GM12892 (cell line): ENCODE measurements at regions not wholly inside any gene's neighbourhood (a gene's known extent, or its start where the extent isn't known, plus 50 kb on each side); places are given as distances from the start of the nearest gene placed in this dataset.

Source experiments
- DNase-seq: peaks from one replicate; pipeline ENCODE4 v3.0.0; 2011; ENCODE audit not compliant: insufficient read length
- FAIRE-seq: peaks from 2 replicates; lab custom pipeline; 2011; peaks lifted over from hg19 to GRCh38; lab: Jason Lieb, UNC
- POLR2A ChIP-seq: IDR thresholded peaks from 2 replicates; pipeline ENCODE4 v1.6.1; 2011; ENCODE audit warnings: low read depth, low read length, control low read depth
- POLR2AphosphoS5 ChIP-seq: IDR thresholded peaks from 2 replicates; pipeline ENCODE4 v1.6.1; 2011; ENCODE audit warnings: low read depth, low read length, control low read depth
- TAF1 ChIP-seq: IDR thresholded peaks from 2 replicates; pipeline ENCODE4 v1.6.1; 2011; ENCODE audit warnings: low read depth, mild to moderate bottlenecking, control low read depth, low read length, borderline replicate concordance

DNA sequence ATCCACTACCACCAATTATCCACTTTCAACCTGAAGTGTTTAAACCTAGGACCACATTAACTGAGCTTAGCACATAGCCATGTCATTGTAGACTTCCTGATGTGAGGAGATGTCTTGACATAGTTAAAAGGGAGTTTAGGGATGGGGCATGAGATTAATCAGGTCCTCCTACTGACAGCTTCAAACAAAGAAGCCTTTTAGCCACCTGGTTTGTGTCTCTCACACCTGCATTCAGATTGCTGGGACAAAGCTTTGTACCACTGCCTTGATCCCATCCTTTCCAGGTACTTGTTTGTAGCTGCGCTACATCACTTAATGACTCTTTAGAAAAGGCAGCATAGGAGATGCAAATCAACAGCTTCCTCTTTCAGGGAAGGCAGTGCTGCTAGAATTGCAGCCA is 340.7 kb upstream of the DDHD1 start:
- FAIRE-seq (no peak), DNase-seq (no peak)
- no peak for TF ChIP-seq POLR2A
- TF ChIP-seq POLR2AphosphoS5 = no peak
- no peak for TF ChIP-seq TAF1

DNA sequence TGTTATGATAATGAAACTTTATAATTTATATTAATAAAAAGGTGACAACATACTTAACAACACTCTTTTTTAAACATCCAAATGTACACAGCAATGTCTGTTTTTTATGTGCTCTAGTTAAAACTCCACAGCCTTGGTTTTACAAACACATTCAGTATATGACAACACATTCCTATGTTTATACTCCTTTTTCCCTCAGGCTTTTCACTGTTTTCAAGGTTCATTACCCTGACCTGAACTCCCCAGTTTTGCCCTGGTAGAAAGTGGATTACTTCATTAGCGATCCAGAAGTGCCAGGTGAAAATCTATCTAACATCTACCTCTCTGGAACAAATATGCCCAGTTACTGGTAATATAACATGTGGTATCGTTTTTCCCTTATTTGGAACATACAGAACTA is 340.2 kb upstream of the DDHD1 start:
- DNase-seq = no peak
- FAIRE-seq = no peak
- TF ChIP-seq POLR2A = no peak
- TF ChIP-seq TAF1 = no peak
- no peak for TF ChIP-seq POLR2AphosphoS5

GRCh38 chr14:53491884-53492277 is 338.8 kb upstream of the DDHD1 start:
- FAIRE-seq (no peak), DNase-seq (no peak)
- no peak for TF ChIP-seq POLR2A
- TF ChIP-seq POLR2AphosphoS5 = no peak
- TF ChIP-seq TAF1 = no peak

GRCh38 chr14:53491256-53491883 is 338.2 kb upstream of the DDHD1 start:
- no peak for DNase-seq
- no peak for TF ChIP-seq POLR2AphosphoS5
- no peak for TF ChIP-seq TAF1
- TF ChIP-seq POLR2A = no peak
- FAIRE-seq = no peak

DNA sequence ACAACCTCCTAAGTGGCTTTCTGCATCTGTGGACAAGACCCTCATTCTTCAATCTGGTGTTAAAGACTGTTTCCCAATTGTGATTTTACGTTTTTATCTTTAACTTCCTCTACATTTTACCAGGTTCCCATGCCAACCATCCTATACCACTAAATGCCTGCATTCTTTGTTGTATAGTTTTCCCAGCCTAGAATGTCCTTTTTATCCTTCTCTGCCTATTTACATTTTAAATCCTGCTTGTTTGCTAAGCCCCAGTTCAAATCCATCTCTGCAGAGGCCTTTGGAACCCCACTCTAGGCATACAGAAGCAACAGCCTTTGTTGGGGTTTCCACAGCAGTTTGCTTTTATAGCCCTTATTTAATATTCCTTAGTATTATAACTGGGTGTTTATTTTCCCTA is 325.1 kb upstream of the DDHD1 start:
- no peak for TF ChIP-seq POLR2A
- no peak for TF ChIP-seq TAF1
- no peak for TF ChIP-seq POLR2AphosphoS5
- DNase-seq (no peak), FAIRE-seq (no peak)

DNA sequence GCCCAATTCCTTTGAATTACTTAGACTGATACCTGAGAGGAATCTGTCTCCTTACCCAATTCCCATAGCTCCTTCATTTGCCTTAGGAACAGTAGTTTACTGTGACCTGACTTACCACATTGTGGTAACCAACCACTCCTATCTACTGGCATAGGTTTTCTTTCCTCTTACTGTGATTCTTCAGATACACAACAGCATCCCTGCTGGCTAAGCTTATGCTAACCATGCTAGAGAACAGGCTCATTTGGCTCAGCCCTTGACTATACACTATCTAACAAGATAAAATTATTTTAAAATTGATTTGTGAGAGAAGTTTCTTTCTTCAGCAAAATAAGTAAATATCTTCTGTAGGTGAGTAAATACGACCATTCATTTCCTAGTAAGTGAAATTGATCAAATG is 320.4 kb upstream of the DDHD1 start:
- FAIRE-seq (no peak), DNase-seq (no peak)
- TF ChIP-seq POLR2A (no peak), POLR2AphosphoS5 (no peak), TAF1 (no peak)

GRCh38 chr14:53472306-53472705 is 319.2 kb upstream of the DDHD1 start:
- TF ChIP-seq POLR2AphosphoS5 = no peak
- no peak for TF ChIP-seq TAF1
- TF ChIP-seq POLR2A = no peak
- FAIRE-seq = no peak
- no peak for DNase-seq

GRCh38 chr14:53470351-53471043 is 317.4 kb upstream of the DDHD1 start:
- TF ChIP-seq TAF1 = no peak
- TF ChIP-seq POLR2A = no peak
- TF ChIP-seq POLR2AphosphoS5 = no peak
- FAIRE-seq (no peak), DNase-seq (no peak)

DNA sequence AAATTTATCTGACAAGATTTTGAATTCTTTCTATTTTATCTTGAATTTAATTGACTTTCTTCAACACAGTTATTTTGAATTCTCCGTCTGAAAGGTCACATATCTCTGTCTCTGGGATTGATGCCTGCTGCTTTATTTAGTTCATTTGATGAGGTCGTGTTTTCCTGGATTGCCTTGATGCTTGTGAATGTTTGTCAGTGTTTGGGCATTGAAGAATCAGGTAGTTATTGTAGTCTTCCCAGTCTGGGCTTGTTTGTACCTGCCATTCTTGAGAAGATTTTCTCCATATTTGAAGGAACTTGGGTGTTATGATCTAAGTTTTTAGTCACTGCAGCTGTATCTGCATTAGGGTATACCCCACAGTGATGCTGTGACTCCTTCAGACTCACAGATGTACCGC is 315.8 kb upstream of the DDHD1 start:
- DNase-seq (no peak), FAIRE-seq (no peak)
- TF ChIP-seq POLR2AphosphoS5 (no peak), POLR2A (no peak), TAF1 (no peak)

DNA sequence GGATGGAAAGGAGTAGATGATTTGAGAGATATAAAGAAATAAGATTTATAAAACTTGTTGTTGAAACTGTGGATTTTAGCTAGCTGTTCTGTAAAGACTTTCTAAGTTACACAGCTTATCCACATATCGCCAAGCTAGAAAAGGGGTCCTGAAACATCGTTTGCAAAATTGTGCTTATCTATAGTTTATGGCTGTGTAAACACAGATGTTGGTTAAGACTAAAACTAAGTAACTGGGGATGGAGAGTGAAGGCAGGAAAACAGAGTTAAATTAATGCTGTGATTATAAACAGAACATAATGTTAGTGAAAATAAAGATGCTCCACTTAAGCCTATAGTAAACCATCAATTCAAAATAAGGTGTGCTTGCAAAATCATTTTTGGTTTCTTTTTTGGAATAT is 311.3 kb upstream of the DDHD1 start:
- DNase-seq (no peak), FAIRE-seq (no peak)
- no peak for TF ChIP-seq TAF1
- no peak for TF ChIP-seq POLR2A
- TF ChIP-seq POLR2AphosphoS5 = no peak

DNA sequence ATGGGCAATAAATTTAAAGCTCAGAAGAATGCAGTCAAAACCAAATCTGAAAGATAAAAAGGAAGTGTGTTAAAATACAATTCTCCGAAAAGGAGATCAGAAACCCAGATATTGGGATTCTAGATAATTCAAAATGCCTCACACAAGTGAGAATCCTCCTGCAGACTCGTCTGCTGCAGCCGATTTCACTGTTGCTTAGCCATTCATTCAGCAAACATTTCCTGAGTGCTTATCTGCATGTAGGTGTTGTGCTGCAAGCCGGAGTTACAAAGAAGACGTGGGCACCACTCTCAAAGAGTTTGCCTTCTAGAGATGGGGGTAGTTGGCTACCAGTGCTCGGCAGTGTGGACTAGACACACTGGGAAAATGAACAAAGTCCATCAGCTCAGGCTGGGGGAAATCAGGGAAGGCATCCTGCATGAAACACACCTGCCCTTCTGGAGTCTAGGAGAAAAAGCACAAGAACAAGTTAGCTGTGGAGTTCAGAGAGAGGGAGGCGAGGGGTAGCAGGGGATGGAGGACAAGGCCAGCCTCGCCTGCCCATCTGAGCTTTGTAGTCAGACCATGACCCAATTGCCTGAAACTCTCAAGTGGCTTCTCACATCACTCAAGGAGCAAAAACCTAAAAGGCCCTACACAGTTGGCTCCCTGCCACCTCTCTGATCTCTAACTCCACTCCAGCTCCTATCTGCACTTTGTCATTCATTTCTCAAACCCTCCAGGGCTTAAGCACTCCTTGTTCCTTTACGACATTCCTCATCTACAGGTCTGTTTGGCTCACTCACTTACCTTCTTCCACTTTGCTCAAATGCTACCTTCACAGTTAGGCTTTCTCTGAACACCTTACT is 310.0 kb upstream of the DDHD1 start:
- FAIRE-seq (no peak), DNase-seq (no peak)
- TF ChIP-seq POLR2A (no peak), POLR2AphosphoS5 (no peak), TAF1 (no peak)

- no peak for DNase-seq
- no peak for TF ChIP-seq POLR2AphosphoS5
- no peak for TF ChIP-seq POLR2A
- no peak for TF ChIP-seq TAF1
- FAIRE-seq = no peak
Measured at GRCh38 chr14:53461858-53462257, 308.7 kb upstream of the DDHD1 start.
